ENCODE measurements at regions not wholly inside any gene's neighbourhood (a gene's known extent, or its start where the extent isn't known, plus 50 kb on each side); places are given as distances from the start of the nearest gene placed in this dataset.

- H3K9me3 ChIP-seq (ENCODE audit: insufficient read depth, low read length, severe bottlenecking) = no peaks in the 10 kb centered on the region
- DNase-seq (no peak), ATAC-seq (ENCODE audit: insufficient read depth, low read depth) (no peak)
- H3K4me2 ChIP-seq (ENCODE audit: insufficient read depth, low read length) = no peak overlapping the region
- H3K4me3 ChIP-seq (ENCODE audit: low read depth in 1 of 2, low read length in 2 of 2) = no peak overlapping the region
- no peak overlapping the region for H2AFZ ChIP-seq (ENCODE audit: low read depth, low read length)
- H3K4me1 ChIP-seq (ENCODE audit: insufficient read depth, low read length) = no peaks in the 10 kb centered on the region
- H3K9ac ChIP-seq (ENCODE audit: low read depth, low read length) = no peak overlapping the region
- no peak overlapping the region for H3K27ac ChIP-seq (ENCODE audit: low read length)
- peaks cover 7% of the 10 kb centered on the region for H3K27me3 ChIP-seq (ENCODE audit: insufficient read depth, low read length, poor library complexity)
- no peaks in the 10 kb centered on the region for H4K20me1 ChIP-seq (ENCODE audit: insufficient read depth, low read length)
- TF ChIP-seq EZH2 (IDR thresholded peaks at IDR 0.05; ENCODE audit: borderline replicate concordance, low read depth, low read length, severe bottlenecking) (no peak), CTCF (IDR thresholded peaks at IDR 0.05; ENCODE audit: borderline replicate concordance, extremely low read depth, low read length, poor library complexity, severe bottlenecking) (no peak)
- H3K36me3 ChIP-seq (ENCODE audit: insufficient read depth, low read length) = no peaks in the 10 kb centered on the region
- no peaks in the 10 kb centered on the region for H3K79me2 ChIP-seq (ENCODE audit: insufficient read depth, low read length)
Measured at GRCh38 chr11:95296165-95296564, 65.2 kb upstream of the SESN3 start.

GRCh38 chr11:95295382-95296149 is 64.6 kb upstream of the SESN3 start:
- H3K9ac ChIP-seq (ENCODE audit: low read depth, low read length) = no peak overlapping the region
- no peaks in the 10 kb centered on the region for H3K4me1 ChIP-seq (ENCODE audit: insufficient read depth, low read length)
- no peak overlapping the region for H3K4me3 ChIP-seq (ENCODE audit: low read depth in 1 of 2, low read length in 2 of 2)
- ATAC-seq (ENCODE audit: insufficient read depth, low read depth) (no peak), DNase-seq (no peak)
- H3K27ac ChIP-seq (ENCODE audit: low read length) = no peak overlapping the region
- TF ChIP-seq CTCF (IDR thresholded peaks at IDR 0.05; ENCODE audit: borderline replicate concordance, extremely low read depth, low read length, poor library complexity, severe bottlenecking) (no peak), EZH2 (IDR thresholded peaks at IDR 0.05; ENCODE audit: borderline replicate concordance, low read depth, low read length, severe bottlenecking) (no peak)
- H4K20me1 ChIP-seq (ENCODE audit: insufficient read depth, low read length) = no peaks in the 10 kb centered on the region
- no peak overlapping the region for H2AFZ ChIP-seq (ENCODE audit: low read depth, low read length)
- peaks cover 6% of the 10 kb centered on the region for H3K27me3 ChIP-seq (ENCODE audit: insufficient read depth, low read length, poor library complexity)
- no peaks in the 10 kb centered on the region for H3K9me3 ChIP-seq (ENCODE audit: insufficient read depth, low read length, severe bottlenecking)
- no peaks in the 10 kb centered on the region for H3K36me3 ChIP-seq (ENCODE audit: insufficient read depth, low read length)
- no peaks in the 10 kb centered on the region for H3K79me2 ChIP-seq (ENCODE audit: insufficient read depth, low read length)
- H3K4me2 ChIP-seq (ENCODE audit: insufficient read depth, low read length) = no peak overlapping the region

GRCh38 chr11:95294701-95295100 is 63.7 kb upstream of the SESN3 start:
- H4K20me1 ChIP-seq (ENCODE audit: insufficient read depth, low read length) = no peaks in the 10 kb centered on the region
- no peak for DNase-seq
- TF ChIP-seq EZH2 (IDR thresholded peaks at IDR 0.05; ENCODE audit: borderline replicate concordance, low read depth, low read length, severe bottlenecking) = no peak
- TF ChIP-seq CTCF (IDR thresholded peaks at IDR 0.05; ENCODE audit: borderline replicate concordance, extremely low read depth, low read length, poor library complexity, severe bottlenecking) = no peak
- no peaks in the 10 kb centered on the region for H3K36me3 ChIP-seq (ENCODE audit: insufficient read depth, low read length)
- H3K4me2 ChIP-seq (ENCODE audit: insufficient read depth, low read length) = no peak overlapping the region
- no peaks in the 10 kb centered on the region for H3K9me3 ChIP-seq (ENCODE audit: insufficient read depth, low read length, severe bottlenecking)
- H3K9ac ChIP-seq (ENCODE audit: low read depth, low read length) = no peak overlapping the region
- H3K27ac ChIP-seq (ENCODE audit: low read length) = no peak overlapping the region
- H3K4me3 ChIP-seq (ENCODE audit: low read depth in 1 of 2, low read length in 2 of 2) = no peak overlapping the region
- H2AFZ ChIP-seq (ENCODE audit: low read depth, low read length) = no peak overlapping the region
- peaks cover 2% of the 10 kb centered on the region for H3K27me3 ChIP-seq (ENCODE audit: insufficient read depth, low read length, poor library complexity)
- no peaks in the 10 kb centered on the region for H3K4me1 ChIP-seq (ENCODE audit: insufficient read depth, low read length)
- H3K79me2 ChIP-seq (ENCODE audit: insufficient read depth, low read length) = no peaks in the 10 kb centered on the region
- ATAC-seq (ENCODE audit: insufficient read depth, low read depth) = no peak

Measured in DND-41 (cell line).